Dedifferentiated amniotic fluid mesenchymal stem cell (primary cell): ENCODE measurements at regions not wholly inside any gene's neighbourhood (a gene's known extent, or its start where the extent isn't known, plus 50 kb on each side); places are given as distances from the start of the nearest gene placed in this dataset.
"Not testable (repeated sequence)": the region's sequence is repeated elsewhere in the genome, so short reads cannot be mapped to it uniquely, and the experiment has no call there.

Experiments used
- DNase-seq: peaks from one replicate; pipeline ENCODE4 v3.0.0-alpha.2; 2016; ENCODE audit errors: extremely low spot score

- no peak for DNase-seq
Observed at GRCh38 chr5:96483878-96484277, 50.8 kb upstream of the PCSK1 start.

- no peak for DNase-seq
Observed at GRCh38 chr5:96487859-96488258, 54.8 kb upstream of the PCSK1 start.

- DNase-seq: no peak
Observed at GRCh38 chr5:96489532-96489931, 56.5 kb upstream of the PCSK1 start.

- DNase-seq: no peak
Observed at GRCh38 chr5:96492459-96493047, 59.5 kb upstream of the PCSK1 start.

- DNase-seq: no peak
Observed at GRCh38 chr5:96493219-96493790, 60.3 kb upstream of the PCSK1 start.

GRCh38 chr5:96495412-96495811 is 62.4 kb upstream of the PCSK1 start:
- not testable (repeated sequence) for DNase-seq

GRCh38 chr5:96497027-96497426 is 64.0 kb upstream of the PCSK1 start:
- DNase-seq: not testable (repeated sequence)

- DNase-seq: no peak
Observed at GRCh38 chr5:96499753-96500345, 66.8 kb upstream of the PCSK1 start.

- DNase-seq: no peak
Observed at GRCh38 chr5:96501991-96502646, 69.1 kb upstream of the PCSK1 start.

- no peak for DNase-seq
Observed at GRCh38 chr5:96503501-96504236, 70.6 kb upstream of the PCSK1 start.

GRCh38 chr5:96506376-96506775 is 73.3 kb upstream of the PCSK1 start:
- DNase-seq: no peak

GRCh38 chr5:96506866-96507527 is 73.9 kb upstream of the PCSK1 start:
- no peak for DNase-seq

- DNase-seq: no peak
Observed at GRCh38 chr5:96509316-96509715, 76.3 kb upstream of the PCSK1 start.

GRCh38 chr5:96509721-96510350 is 76.8 kb upstream of the PCSK1 start:
- DNase-seq: peak; percentile 26

GRCh38 chr5:96516631-96517071 is 83.6 kb upstream of the PCSK1 start:
- no peak for DNase-seq

- DNase-seq: peak; percentile 48
Observed at GRCh38 chr5:96517295-96517694, 84.2 kb upstream of the PCSK1 start.

- no peak for DNase-seq
Observed at GRCh38 chr5:96520345-96520744, 87.3 kb upstream of the PCSK1 start.

- no peak for DNase-seq
Observed at GRCh38 chr5:96522635-96523355, 89.7 kb upstream of the PCSK1 start.

- no peak for DNase-seq
Observed at GRCh38 chr5:96527768-96528661, 95.0 kb upstream of the PCSK1 start.
